Fibroblast of skin of scalp (primary cell): ENCODE measurements at regions not wholly inside any gene's neighbourhood (a gene's known extent, or its start where the extent isn't known, plus 50 kb on each side); places are given as distances from the start of the nearest gene placed in this dataset.
"Not testable (repeated sequence)": the region's sequence is repeated elsewhere in the genome, so short reads cannot be mapped to it uniquely, and the experiment has no call there.

ENCODE experiments used
- DNase-seq: peaks from one replicate; pipeline ENCODE4 v3.0.0-alpha.2; 2013

- no peak for DNase-seq
These were observed 163.2 kb upstream of the OLIG3 start for GRCh38 chr6:137657351-137657911.

- no peak for DNase-seq
These were observed 164.1 kb upstream of the OLIG3 start for GRCh38 chr6:137658287-137658686.

- DNase-seq = no peak
These were observed 165.7 kb upstream of the OLIG3 start for GRCh38 chr6:137659871-137660270.

- no peak for DNase-seq
These were observed 166.1 kb upstream of the OLIG3 start for GRCh38 chr6:137660296-137660731.

GRCh38 chr6:137661601-137662000, 167.4 kb upstream of the OLIG3 start:
- peak; percentile 28 for DNase-seq

GRCh38 chr6:137664183-137664582, 170.0 kb upstream of the OLIG3 start:
- DNase-seq = no peak

GRCh38 chr6:137665342-137665934, 171.2 kb upstream of the OLIG3 start:
- peak; percentile 1 for DNase-seq

- no peak for DNase-seq
These were observed 172.1 kb upstream of the OLIG3 start for GRCh38 chr6:137666202-137666774.

- DNase-seq = no peak
These were observed 179.4 kb upstream of the OLIG3 start for GRCh38 chr6:137673603-137674002.

GRCh38 chr6:137676888-137677287, 182.7 kb upstream of the OLIG3 start:
- DNase-seq = no peak

GRCh38 chr6:137677709-137678108, 183.5 kb upstream of the OLIG3 start:
- DNase-seq = no peak

GRCh38 chr6:137678451-137678850, 184.3 kb upstream of the OLIG3 start:
- DNase-seq = no peak

- no peak for DNase-seq
These were observed 186.2 kb upstream of the TNFAIP3 start for GRCh38 chr6:137680705-137681346.

- no peak for DNase-seq
These were observed 185.5 kb upstream of the TNFAIP3 start for GRCh38 chr6:137681445-137682009.

- not testable (repeated sequence) for DNase-seq
These were observed 184.4 kb upstream of the TNFAIP3 start for GRCh38 chr6:137682658-137683057.

- no peak for DNase-seq
These were observed 183.1 kb upstream of the TNFAIP3 start for GRCh38 chr6:137683916-137684315.

GRCh38 chr6:137685798-137686375, 181.2 kb upstream of the TNFAIP3 start:
- no peak for DNase-seq

GRCh38 chr6:137687818-137688217, 179.2 kb upstream of the TNFAIP3 start:
- no peak for DNase-seq

GRCh38 chr6:137688230-137688971, 178.7 kb upstream of the TNFAIP3 start:
- no peak for DNase-seq

GRCh38 chr6:137689377-137689776, 177.7 kb upstream of the TNFAIP3 start:
- DNase-seq = no peak

GRCh38 chr6:137690034-137690433, 177.0 kb upstream of the TNFAIP3 start:
- DNase-seq = no peak

GRCh38 chr6:137690721-137691120, 176.3 kb upstream of the TNFAIP3 start:
- DNase-seq = no peak
